ENCODE measurements at regions not wholly inside any gene's neighbourhood (a gene's known extent, or its start where the extent isn't known, plus 50 kb on each side); places are given as distances from the start of the nearest gene placed in this dataset.

GRCh38 chr1:79380078-79380477 lies 373.5 kb upstream of the ADGRL4 start:
- TF ChIP-seq POLR2AphosphoS5 (IDR thresholded peaks at IDR 0.05; ENCODE audit: borderline replicate concordance, low read depth, low read length) (no peak), EZH2 (IDR thresholded peaks at IDR 0.05) (no peak)

Data from SK-N-MC (cell line).